ENCODE measurements at regions not wholly inside any gene's neighbourhood (a gene's known extent, or its start where the extent isn't known, plus 50 kb on each side); places are given as distances from the start of the nearest gene placed in this dataset.

DNA sequence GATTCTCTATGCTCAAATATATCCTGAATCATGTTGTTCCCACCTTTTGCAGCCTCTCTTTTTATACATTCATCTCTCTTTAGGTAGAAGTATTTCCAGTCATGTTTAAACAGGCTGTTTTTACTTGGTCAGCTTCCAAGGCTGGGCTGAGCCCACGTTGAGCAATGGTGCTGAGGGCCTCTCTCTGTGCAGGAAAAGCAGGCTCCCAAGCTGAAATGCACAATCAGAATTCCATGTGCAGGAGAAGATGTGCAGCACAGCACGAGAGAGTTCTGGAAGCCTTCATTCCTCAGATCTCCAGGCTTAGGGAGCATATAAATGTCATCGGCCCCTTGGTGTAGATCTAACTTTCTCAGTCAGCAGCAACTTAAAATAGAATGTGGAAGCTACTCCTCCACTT lies 588.5 kb downstream of the TNS3 start:
- Histone ChIP-seq H2AFZ (ENCODE audit: low read length) (peak overlapping the region; percentile 8), H3K4me1 (ENCODE audit: insufficient read depth, low read length) (no peaks in the 10 kb centered on the region), H3K79me2 (ENCODE audit: insufficient read depth, low read length) (no peaks in the 10 kb centered on the region), H3K27me3 (ENCODE audit: insufficient read depth, low read length) (no peaks in the 10 kb centered on the region), H3K9me3 (ENCODE audit: low read depth, low read length) (no peaks in the 10 kb centered on the region), H3K4me3 (ENCODE audit: insufficient read depth, low read length) (no peak overlapping the region), H3K4me2 (ENCODE audit: insufficient read depth, low read length) (no peak overlapping the region), H3K36me3 (ENCODE audit: insufficient read depth, low read length) (no peaks in the 10 kb centered on the region), H3K27ac (ENCODE audit: low read depth, low read length) (no peak overlapping the region), H4K20me1 (ENCODE audit: insufficient read depth, low read length) (no peaks in the 10 kb centered on the region)
- peak; percentile 45 for DNase-seq (ENCODE audit: insufficient read length, low spot score, missing footprints)
- TF ChIP-seq, protein P1, sequence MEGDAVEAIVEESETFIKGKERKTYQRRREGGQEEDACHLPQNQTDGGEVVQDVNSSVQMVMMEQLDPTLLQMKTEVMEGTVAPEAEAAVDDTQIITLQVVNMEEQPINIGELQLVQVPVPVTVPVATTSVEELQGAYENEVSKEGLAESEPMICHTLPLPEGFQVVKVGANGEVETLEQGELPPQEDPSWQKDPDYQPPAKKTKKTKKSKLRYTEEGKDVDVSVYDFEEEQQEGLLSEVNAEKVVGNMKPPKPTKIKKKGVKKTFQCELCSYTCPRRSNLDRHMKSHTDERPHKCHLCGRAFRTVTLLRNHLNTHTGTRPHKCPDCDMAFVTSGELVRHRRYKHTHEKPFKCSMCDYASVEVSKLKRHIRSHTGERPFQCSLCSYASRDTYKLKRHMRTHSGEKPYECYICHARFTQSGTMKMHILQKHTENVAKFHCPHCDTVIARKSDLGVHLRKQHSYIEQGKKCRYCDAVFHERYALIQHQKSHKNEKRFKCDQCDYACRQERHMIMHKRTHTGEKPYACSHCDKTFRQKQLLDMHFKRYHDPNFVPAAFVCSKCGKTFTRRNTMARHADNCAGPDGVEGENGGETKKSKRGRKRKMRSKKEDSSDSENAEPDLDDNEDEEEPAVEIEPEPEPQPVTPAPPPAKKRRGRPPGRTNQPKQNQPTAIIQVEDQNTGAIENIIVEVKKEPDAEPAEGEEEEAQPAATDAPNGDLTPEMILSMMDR (IDR thresholded peaks at IDR 0.05; ENCODE audit: extremely low read depth, low read depth, low read length), result no peak

GRCh38 chr7:46990761-46991160 lies 591.1 kb downstream of the TNS3 start:
- no peak overlapping the region for H3K4me3 ChIP-seq (ENCODE audit: insufficient read depth, low read length)
- H3K27ac ChIP-seq (ENCODE audit: low read depth, low read length), result no peak overlapping the region
- H3K36me3 ChIP-seq (ENCODE audit: insufficient read depth, low read length), result no peaks in the 10 kb centered on the region
- no peaks in the 10 kb centered on the region for H3K79me2 ChIP-seq (ENCODE audit: insufficient read depth, low read length)
- H4K20me1 ChIP-seq (ENCODE audit: insufficient read depth, low read length), result no peaks in the 10 kb centered on the region
- no peak overlapping the region for H3K4me2 ChIP-seq (ENCODE audit: insufficient read depth, low read length)
- no peaks in the 10 kb centered on the region for H3K9me3 ChIP-seq (ENCODE audit: low read depth, low read length)
- no peak overlapping the region for H2AFZ ChIP-seq (ENCODE audit: low read length)
- DNase-seq (ENCODE audit: insufficient read length, low spot score, missing footprints), result no peak
- no peaks in the 10 kb centered on the region for H3K4me1 ChIP-seq (ENCODE audit: insufficient read depth, low read length)
- TF ChIP-seq, protein P1 (IDR thresholded peaks at IDR 0.05; ENCODE audit: extremely low read depth, low read depth, low read length), result no peak
- no peaks in the 10 kb centered on the region for H3K27me3 ChIP-seq (ENCODE audit: insufficient read depth, low read length)

GRCh38 chr7:46989247-46989646 lies 592.7 kb downstream of the TNS3 start:
- TF ChIP-seq, protein P1 (IDR thresholded peaks at IDR 0.05; ENCODE audit: extremely low read depth, low read depth, low read length), result no peak
- Histone ChIP-seq H4K20me1 (ENCODE audit: insufficient read depth, low read length) (no peaks in the 10 kb centered on the region), H3K4me3 (ENCODE audit: insufficient read depth, low read length) (no peak overlapping the region), H3K27ac (ENCODE audit: low read depth, low read length) (no peak overlapping the region), H3K4me2 (ENCODE audit: insufficient read depth, low read length) (no peak overlapping the region), H3K36me3 (ENCODE audit: insufficient read depth, low read length) (no peaks in the 10 kb centered on the region), H3K27me3 (ENCODE audit: insufficient read depth, low read length) (no peaks in the 10 kb centered on the region), H3K79me2 (ENCODE audit: insufficient read depth, low read length) (no peaks in the 10 kb centered on the region), H3K4me1 (ENCODE audit: insufficient read depth, low read length) (no peaks in the 10 kb centered on the region), H3K9me3 (ENCODE audit: low read depth, low read length) (no peaks in the 10 kb centered on the region), H2AFZ (ENCODE audit: low read length) (no peak overlapping the region)
- no peak for DNase-seq (ENCODE audit: insufficient read length, low spot score, missing footprints)

DNA sequence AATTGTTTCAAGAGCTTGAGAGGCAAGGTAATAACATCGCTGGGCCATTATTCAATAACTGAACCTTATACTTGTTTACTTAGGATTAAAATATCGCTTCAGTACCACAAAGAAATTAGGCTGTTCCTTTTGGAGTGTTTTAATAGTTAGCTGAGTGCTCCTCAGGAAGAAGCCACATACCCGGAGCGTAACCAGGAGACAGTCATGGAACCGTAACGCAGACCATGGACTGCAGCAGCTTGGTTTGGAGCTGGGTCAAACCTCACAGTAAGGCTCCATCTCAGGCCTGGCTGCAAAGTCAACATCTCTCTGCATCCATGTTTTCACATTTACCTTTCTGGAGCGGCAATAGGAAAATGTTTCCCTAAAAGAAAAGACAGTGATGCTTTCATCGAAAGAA lies 599.0 kb downstream of the TNS3 start:
- peak overlapping the region; percentile 9 for H3K4me2 ChIP-seq (ENCODE audit: insufficient read depth, low read length)
- H3K36me3 ChIP-seq (ENCODE audit: insufficient read depth, low read length), result no peaks in the 10 kb centered on the region
- no peaks in the 10 kb centered on the region for H3K27me3 ChIP-seq (ENCODE audit: insufficient read depth, low read length)
- H4K20me1 ChIP-seq (ENCODE audit: insufficient read depth, low read length), result no peaks in the 10 kb centered on the region
- no peaks in the 10 kb centered on the region for H3K9me3 ChIP-seq (ENCODE audit: low read depth, low read length)
- H3K79me2 ChIP-seq (ENCODE audit: insufficient read depth, low read length), result no peaks in the 10 kb centered on the region
- H3K27ac ChIP-seq (ENCODE audit: low read depth, low read length), result no peak overlapping the region
- no peak for DNase-seq (ENCODE audit: insufficient read length, low spot score, missing footprints)
- TF ChIP-seq, protein P1 (IDR thresholded peaks at IDR 0.05; ENCODE audit: extremely low read depth, low read depth, low read length), result no peak
- H3K4me1 ChIP-seq (ENCODE audit: insufficient read depth, low read length), result no peaks in the 10 kb centered on the region
- peak overlapping the region; percentile 84 for H2AFZ ChIP-seq (ENCODE audit: low read length)
- no peak overlapping the region for H3K4me3 ChIP-seq (ENCODE audit: insufficient read depth, low read length)

Data from osteoblast (primary cell).